NCI-H2227 (cell line): ENCODE measurements at regions not wholly inside any gene's neighbourhood (a gene's known extent, or its start where the extent isn't known, plus 50 kb on each side); places are given as distances from the start of the nearest gene placed in this dataset.
A peak's percentile ranks its signal among the peaks of the same experiment; 100 is the strongest.
"Not testable (repeated sequence)": the region's sequence is repeated elsewhere in the genome, so short reads cannot be mapped to it uniquely, and the experiment has no call there.

Source experiments
- DNase-seq: peaks from one replicate; lab custom pipeline; 2025; ENCODE audit not compliant: unreplicated experiment; lab: John Stamatoyannopoulos, UW

- DNase-seq: no peak
Observed at GRCh38 chr18:67805261-67805660, 288.7 kb upstream of the DSEL start.

GRCh38 chr18:67794521-67794920 is 278.0 kb upstream of the DSEL start:
- no peak for DNase-seq

DNA sequence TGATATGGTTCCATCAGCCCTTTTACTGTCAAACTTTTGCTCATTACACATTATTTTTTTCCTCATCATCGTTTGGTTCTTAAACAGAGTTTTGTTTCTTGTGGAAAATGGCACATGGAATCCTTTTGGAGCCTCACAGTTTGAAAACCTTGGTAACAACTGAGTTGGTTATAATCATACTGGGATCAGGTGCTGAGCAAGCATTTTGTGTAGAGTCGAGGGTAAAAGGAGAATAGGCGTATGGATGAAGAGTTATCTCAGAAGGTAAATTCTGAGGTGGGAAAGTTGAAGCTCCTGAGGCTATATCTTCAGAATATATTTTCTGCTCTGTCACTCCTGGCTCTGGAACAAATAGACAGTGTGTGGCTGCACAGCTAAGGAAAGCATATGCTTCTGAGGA is 274.0 kb upstream of the DSEL start:
- DNase-seq: no peak

DNA sequence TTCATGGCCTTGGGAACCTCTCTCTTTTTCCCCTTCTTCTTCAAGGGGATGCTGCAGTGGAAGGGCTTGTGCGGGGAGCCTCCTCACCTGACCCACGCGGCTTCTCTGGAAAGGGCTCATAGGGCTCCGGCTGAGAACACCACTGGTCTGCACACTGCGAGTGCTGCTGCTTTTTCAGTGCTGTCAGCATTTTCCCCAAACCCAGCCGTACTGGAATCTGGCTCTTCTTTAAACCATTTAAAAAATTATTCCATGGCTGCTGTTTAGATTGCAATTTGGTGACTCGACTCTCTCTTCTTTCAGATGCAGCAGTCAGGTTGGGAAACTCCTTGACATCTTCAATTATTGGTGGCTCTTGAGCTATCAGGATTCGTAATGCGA is 272.6 kb upstream of the DSEL start:
- no peak for DNase-seq

DNA sequence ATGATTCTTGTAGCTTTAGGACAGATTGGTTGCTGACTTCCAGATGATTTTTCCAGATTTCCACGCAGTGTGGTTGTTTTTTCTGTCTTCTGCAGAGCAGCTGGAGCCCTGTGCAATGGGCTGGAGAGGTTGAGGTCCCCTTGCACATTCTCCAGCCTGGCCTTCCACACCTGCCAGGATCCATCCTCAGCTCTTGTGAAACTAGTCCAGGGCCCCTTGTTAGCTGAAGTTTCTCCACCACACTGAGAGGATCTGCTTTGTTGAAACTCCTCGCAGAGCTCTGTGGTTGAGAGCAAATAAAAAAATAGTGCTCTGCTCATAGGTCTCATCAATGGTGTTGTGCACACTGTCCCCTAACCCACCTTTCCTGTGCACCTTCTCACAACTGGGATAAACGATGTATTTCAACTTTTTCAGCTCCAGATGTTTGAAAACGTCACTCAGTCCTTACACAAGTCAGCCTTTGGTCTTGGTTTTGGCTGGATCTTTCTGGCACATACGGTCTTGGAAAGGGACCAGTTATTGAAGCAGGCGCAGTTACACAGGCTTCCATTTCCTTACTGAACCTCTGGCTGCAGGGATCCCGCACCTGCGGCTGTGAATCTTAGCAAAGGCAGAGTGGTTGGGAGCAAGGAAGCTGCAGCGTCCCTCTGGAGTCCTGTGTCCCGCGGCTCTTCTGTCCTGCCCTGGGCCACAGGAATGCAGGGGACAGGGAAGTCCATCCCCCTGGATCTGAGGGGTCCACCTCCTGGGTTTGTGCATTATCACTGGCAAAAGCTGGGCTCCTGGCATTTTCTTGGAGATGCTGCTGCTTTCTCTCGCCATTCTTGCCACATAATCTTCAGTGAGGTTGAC is 272.0 kb upstream of the DSEL start:
- DNase-seq: no peak

DNA sequence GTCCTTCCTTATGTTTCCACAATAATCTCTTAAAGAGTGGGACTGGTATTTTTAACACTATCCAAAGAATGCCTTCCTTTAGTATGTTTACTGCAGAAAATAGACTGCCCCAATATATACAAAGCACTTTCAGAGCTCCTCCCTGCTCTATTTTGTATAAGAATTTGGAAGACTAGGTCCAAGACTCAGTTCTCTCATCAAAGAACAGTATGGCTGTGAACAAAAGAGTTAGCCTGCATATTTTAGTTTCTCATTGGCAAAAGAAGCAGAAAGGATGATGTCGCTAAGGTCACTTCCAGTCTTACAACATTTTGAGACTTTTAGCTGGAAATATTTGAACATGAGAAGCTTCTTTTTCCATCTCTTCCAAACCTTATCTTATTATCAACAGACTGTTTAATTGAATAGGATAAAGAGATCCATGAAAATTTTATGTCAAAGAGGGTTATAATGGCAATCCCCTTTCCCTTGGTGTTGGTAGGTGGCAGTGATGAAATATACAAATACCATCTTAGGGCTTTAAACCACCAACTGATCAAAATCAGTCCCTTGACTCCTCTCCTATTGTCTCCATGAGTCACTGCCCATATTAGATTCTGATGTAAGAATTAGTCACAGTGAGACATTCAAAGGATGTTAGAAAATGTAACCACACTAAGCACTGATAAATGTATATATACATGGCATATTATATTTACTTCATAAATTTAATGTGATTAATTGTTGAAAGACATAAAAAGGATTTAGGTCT is 266.9 kb upstream of the DSEL start:
- no peak for DNase-seq

- no peak for DNase-seq
Observed at GRCh38 chr18:67778016-67778415, 261.5 kb upstream of the DSEL start.

- peak; percentile 26 for DNase-seq
Observed at GRCh38 chr18:67776929-67777328, 260.4 kb upstream of the DSEL start.

DNA sequence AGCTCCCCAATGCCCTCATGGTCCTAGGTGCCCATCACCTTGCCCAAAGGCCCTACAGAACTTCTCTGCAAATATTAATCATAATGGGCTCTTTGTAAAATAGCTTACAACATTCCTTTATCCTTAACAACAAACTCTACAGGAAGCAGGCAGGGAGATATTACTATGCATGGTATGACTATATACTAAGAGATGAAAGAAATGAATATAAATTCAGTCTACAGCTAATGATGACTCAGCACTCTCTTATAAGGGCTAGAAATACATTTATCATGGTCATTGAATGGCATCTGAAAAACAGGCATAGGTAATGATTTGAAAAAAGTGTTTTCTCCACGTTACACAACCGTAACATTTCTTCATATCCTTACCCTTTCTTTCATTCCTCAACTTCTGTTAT is 254.8 kb upstream of the DSEL start:
- DNase-seq: no peak

DNA sequence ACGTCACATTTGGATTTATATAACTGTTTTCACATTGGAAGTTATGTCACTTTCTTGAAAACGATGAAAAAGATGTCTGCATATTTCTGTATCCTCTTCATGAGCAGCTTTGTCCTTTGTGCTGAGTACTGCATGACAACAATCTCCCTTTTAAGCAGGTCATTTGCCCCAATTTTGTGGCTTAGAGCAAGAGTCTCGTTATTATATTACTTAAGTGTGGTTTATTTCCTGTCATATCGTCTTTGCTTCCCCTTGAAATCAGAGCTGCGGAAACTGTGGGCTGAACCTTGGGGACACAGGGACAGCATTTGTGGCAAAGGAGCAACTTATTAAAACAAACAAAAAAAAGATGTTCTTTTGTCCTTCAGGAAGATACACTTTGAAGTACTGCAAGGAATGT is 254.0 kb upstream of the DSEL start:
- DNase-seq: peak; percentile 6

GRCh38 chr18:67766930-67767329 is 250.4 kb upstream of the DSEL start:
- DNase-seq: no peak

DNA sequence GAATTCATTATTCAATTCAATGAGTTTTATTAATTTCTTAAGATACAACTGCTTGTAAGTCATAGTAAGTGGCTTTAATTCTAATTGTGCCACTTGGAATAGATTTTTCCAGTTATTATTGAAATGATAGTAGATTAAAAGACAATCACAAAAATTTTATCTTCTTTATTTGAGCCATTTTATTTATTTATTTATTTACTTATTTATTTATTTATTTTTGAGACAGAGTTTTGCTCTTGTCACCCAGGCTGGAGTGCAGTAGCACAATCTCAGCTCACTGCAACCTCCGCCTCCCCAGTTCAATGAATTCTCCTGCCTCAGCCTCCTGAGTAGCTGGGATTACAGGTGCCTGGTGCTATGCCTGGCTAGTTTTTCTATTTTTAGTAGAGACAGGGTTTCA is 235.7 kb upstream of the DSEL start:
- DNase-seq: not testable (repeated sequence)

DNA sequence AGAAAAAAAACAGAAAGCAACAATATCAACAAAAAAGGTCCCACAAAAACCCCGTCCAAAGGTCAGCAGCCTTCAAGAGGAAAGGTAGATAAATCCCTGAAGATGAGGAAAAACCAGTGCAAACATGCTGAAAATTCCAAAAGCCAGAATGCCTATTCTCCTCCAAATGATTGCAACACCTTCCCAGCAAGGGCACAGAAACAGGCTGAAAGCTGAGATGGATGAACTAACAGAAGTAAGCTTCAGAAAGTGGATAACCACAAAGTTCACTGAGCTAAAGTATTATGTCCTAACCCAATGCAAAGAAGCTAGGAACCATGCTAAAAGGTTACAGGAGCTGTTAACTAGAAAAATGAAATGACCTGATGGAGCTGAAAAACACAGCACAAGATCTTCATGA is 226.4 kb upstream of the DSEL start:
- no peak for DNase-seq

GRCh38 chr18:67742525-67742924 is 226.0 kb upstream of the DSEL start:
- DNase-seq: no peak

DNA sequence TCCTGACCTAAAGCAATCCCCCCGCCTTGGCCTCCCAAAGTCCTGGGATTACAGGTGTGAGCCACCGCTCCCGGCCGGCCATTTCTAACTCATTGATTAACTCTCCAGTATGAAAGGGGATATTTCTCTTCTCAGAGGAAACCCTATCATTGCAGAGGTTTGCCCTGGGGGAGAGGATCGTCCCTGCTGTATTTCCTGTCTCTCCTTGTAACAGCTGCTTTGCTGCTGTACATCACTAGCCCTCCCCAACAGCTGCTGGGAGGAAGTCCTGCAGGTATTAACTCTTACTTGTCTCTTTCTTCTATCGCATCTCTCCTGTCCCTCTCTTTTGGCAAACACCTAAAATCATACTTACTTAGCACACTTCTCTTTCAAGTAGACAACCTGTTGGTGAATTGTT is 219.0 kb upstream of the DSEL start:
- no peak for DNase-seq

- DNase-seq: no peak
Observed at GRCh38 chr18:67733088-67733487, 216.6 kb upstream of the DSEL start.

GRCh38 chr18:67731851-67732250 is 215.3 kb upstream of the DSEL start:
- no peak for DNase-seq

DNA sequence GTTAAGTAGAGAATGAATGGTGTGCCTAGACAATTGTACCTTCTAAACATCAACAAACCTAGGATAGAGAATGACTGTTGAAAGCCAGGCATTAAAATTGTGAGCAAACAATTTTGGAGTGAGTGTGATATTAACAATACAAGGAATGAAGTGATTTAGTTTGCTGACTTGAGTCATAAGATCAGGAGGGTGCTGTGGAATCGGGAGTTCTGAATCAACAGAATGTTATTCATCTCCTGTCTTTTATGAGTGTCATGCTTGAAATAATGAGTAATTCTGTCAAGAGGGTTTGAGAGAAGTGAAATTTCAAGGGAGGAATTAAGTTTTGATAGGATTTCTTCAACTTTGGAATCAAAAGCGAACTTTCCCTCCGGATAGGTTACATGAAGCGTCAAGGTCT is 214.4 kb upstream of the DSEL start:
- DNase-seq: no peak

DNA sequence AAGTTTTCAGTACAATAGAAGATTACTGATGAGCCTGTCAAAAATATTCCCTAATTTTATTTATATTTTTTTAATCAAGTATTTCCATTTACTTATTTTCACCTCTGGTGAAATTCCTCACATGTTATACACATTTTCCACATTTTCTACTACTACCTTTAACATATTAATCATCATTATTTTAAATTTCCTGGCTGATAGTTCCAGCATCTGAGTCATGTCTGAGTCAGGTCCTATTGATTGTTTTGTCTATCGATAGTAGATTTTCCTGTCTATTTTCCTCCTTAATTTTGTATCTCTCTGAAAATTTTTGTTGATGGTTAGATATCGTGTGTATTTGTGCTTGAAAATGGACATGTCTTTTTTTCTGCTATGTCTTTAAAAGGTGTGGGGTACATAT is 211.8 kb upstream of the DSEL start:
- DNase-seq: no peak

- DNase-seq: no peak
Observed at GRCh38 chr18:67726882-67727281, 210.4 kb upstream of the DSEL start.

GRCh38 chr18:67717800-67718199 is 201.3 kb upstream of the DSEL start:
- no peak for DNase-seq

- DNase-seq: no peak
Observed at GRCh38 chr18:67715567-67715966, 199.0 kb upstream of the DSEL start.

DNA sequence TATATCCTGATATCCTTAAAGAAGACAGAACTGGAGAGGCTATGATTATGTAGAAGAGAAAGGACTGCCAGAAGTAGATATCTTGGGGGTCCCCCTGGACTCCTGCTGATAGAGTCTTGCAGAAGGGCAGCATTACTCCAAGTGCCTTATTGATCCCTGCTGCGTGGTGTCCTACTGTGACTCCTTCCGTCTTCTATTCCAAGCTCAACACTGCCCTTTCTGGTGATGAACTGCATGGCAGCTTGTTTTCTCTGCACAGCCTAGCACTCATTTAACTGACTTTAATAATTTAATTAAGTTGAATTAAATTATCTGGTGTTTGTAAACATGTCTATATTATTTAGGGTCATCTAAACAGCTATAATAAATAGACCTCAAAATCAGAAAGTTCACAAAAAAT is 194.1 kb upstream of the DSEL start:
- DNase-seq: no peak
